ENCODE measurements at regions not wholly inside any gene's neighbourhood (a gene's known extent, or its start where the extent isn't known, plus 50 kb on each side); places are given as distances from the start of the nearest gene placed in this dataset.
"Not testable (repeated sequence)": the region's sequence is repeated elsewhere in the genome, so short reads cannot be mapped to it uniquely, and the experiment has no call there.

DNA sequence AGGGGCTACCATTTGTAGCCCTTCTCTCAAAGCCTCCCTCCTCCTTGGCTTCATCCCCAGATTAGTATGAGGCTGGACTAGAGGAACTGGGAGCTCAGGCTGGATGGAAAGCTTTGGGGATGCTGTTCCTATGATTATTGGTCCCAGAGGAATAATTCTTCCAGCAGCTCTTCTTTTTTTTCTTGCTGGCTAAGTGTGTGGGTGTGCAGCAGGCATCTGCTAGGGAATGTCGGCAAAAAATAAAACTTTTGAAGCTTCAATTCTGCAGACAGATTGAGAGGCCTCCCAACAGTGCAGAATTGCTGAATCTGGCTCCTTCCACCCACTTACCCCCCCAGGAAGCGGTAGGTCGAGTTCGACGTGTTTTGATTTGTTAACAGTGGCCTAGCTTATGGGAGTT lies 138.5 kb upstream of the ANKRD28 start:
- Histone ChIP-seq H3K4me1 (ENCODE audit: insufficient read depth, insufficient read length) (no peaks in the 10 kb centered on the region), H3K9ac (ENCODE audit: insufficient read length, low read depth) (no peak overlapping the region), H3K4me3 (ENCODE audit: insufficient read length, low read depth) (no peak overlapping the region), H3K9me3 (ENCODE audit: insufficient read depth, low read length) (peaks cover 3% of the 10 kb centered on the region; the same call in 1 of the 2 replicates), H3K27me3 (ENCODE audit: insufficient read depth, insufficient read length) (no peaks in the 10 kb centered on the region), H3K36me3 (ENCODE audit: insufficient read depth, insufficient read length, low read length) (no peaks in the 10 kb centered on the region)
- no peak for DNase-seq (ENCODE audit: low read depth, low spot score)
- TF ChIP-seq ZNF274 (IDR thresholded peaks at IDR 0.05; ENCODE audit: low read depth, low read length) (no peak), SUZ12 (IDR thresholded peaks at IDR 0.05; ENCODE audit: extremely low read depth, insufficient read depth, insufficient read length) (no peak), YY1 (IDR thresholded peaks at IDR 0.05; ENCODE audit: insufficient read depth, insufficient read length) (no peak)

GRCh38 chr3:15940641-15941040 lies 142.9 kb upstream of the ANKRD28 start:
- DNase-seq (ENCODE audit: low read depth, low spot score): no peak
- Histone ChIP-seq H3K4me1 (ENCODE audit: insufficient read depth, insufficient read length) (no peaks in the 10 kb centered on the region), H3K36me3 (ENCODE audit: insufficient read depth, insufficient read length, low read length) (no peaks in the 10 kb centered on the region), H3K9ac (ENCODE audit: insufficient read length, low read depth) (no peak overlapping the region), H3K9me3 (ENCODE audit: insufficient read depth, low read length) (peaks cover 5% of the 10 kb centered on the region; the same call in 1 of the 2 replicates), H3K27me3 (ENCODE audit: insufficient read depth, insufficient read length) (no peaks in the 10 kb centered on the region), H3K4me3 (ENCODE audit: insufficient read length, low read depth) (no peak overlapping the region)
- TF ChIP-seq YY1 (IDR thresholded peaks at IDR 0.05; ENCODE audit: insufficient read depth, insufficient read length) (no peak), ZNF274 (IDR thresholded peaks at IDR 0.05; ENCODE audit: low read depth, low read length) (no peak), SUZ12 (IDR thresholded peaks at IDR 0.05; ENCODE audit: extremely low read depth, insufficient read depth, insufficient read length) (no peak)

- H3K9me3 ChIP-seq (ENCODE audit: insufficient read depth, low read length); H3K4me3 ChIP-seq (ENCODE audit: insufficient read length, low read depth); H3K36me3 ChIP-seq (ENCODE audit: insufficient read depth, insufficient read length, low read length); H3K9ac ChIP-seq (ENCODE audit: insufficient read length, low read depth); DNase-seq (ENCODE audit: low read depth, low spot score); H3K4me1 ChIP-seq (ENCODE audit: insufficient read depth, insufficient read length); H3K27me3 ChIP-seq (ENCODE audit: insufficient read depth, insufficient read length): not testable (repeated sequence)
Observed at GRCh38 chr3:15941457-15941856, 143.7 kb upstream of the ANKRD28 start.

GRCh38 chr3:15941958-15942357 lies 144.2 kb upstream of the ANKRD28 start:
- no peak overlapping the region for H3K4me3 ChIP-seq (ENCODE audit: insufficient read length, low read depth)
- no peaks in the 10 kb centered on the region for H3K36me3 ChIP-seq (ENCODE audit: insufficient read depth, insufficient read length, low read length)
- H3K9me3 ChIP-seq (ENCODE audit: insufficient read depth, low read length): peaks cover 5% of the 10 kb centered on the region; the same call in 1 of the 2 replicates
- no peak for TF ChIP-seq SUZ12 (IDR thresholded peaks at IDR 0.05; ENCODE audit: extremely low read depth, insufficient read depth, insufficient read length)
- no peak for TF ChIP-seq YY1 (IDR thresholded peaks at IDR 0.05; ENCODE audit: insufficient read depth, insufficient read length)
- TF ChIP-seq ZNF274 (IDR thresholded peaks at IDR 0.05; ENCODE audit: low read depth, low read length): no peak
- DNase-seq (ENCODE audit: low read depth, low spot score): no peak
- no peak overlapping the region for H3K9ac ChIP-seq (ENCODE audit: insufficient read length, low read depth)
- H3K4me1 ChIP-seq (ENCODE audit: insufficient read depth, insufficient read length): no peaks in the 10 kb centered on the region
- no peaks in the 10 kb centered on the region for H3K27me3 ChIP-seq (ENCODE audit: insufficient read depth, insufficient read length)

DNA sequence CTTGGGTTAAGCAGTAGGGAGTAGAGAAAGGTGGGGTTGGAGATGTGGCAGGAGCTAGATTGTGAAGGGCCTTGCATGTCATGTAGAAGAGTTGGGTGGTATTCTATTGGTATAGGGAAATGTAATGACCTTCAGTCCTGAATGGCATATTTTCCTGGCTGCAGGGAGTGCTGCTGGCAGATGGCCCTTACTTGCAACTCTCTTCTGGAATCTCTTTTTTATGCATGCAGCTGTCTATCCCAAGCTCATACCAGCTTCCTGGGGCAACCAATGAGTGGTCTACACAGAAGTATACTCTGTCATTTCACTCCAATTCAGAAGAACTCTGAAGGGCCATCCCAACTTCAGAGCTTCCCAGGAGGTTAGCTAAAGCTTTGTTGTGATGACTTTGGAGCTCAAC lies 144.7 kb upstream of the ANKRD28 start:
- TF ChIP-seq SUZ12 (IDR thresholded peaks at IDR 0.05; ENCODE audit: extremely low read depth, insufficient read depth, insufficient read length) (no peak), YY1 (IDR thresholded peaks at IDR 0.05; ENCODE audit: insufficient read depth, insufficient read length) (no peak), ZNF274 (IDR thresholded peaks at IDR 0.05; ENCODE audit: low read depth, low read length) (no peak)
- peaks cover 5% of the 10 kb centered on the region; the same call in 1 of the 2 replicates for H3K9me3 ChIP-seq (ENCODE audit: insufficient read depth, low read length)
- DNase-seq (ENCODE audit: low read depth, low spot score): no peak
- H3K4me3 ChIP-seq (ENCODE audit: insufficient read length, low read depth): no peak overlapping the region
- H3K4me1 ChIP-seq (ENCODE audit: insufficient read depth, insufficient read length): no peaks in the 10 kb centered on the region
- H3K27me3 ChIP-seq (ENCODE audit: insufficient read depth, insufficient read length): no peaks in the 10 kb centered on the region
- no peaks in the 10 kb centered on the region for H3K36me3 ChIP-seq (ENCODE audit: insufficient read depth, insufficient read length, low read length)
- H3K9ac ChIP-seq (ENCODE audit: insufficient read length, low read depth): no peak overlapping the region

GRCh38 chr3:15942936-15943335 lies 145.2 kb upstream of the ANKRD28 start:
- no peak overlapping the region for H3K9ac ChIP-seq (ENCODE audit: insufficient read length, low read depth)
- no peaks in the 10 kb centered on the region for H3K27me3 ChIP-seq (ENCODE audit: insufficient read depth, insufficient read length)
- no peaks in the 10 kb centered on the region for H3K36me3 ChIP-seq (ENCODE audit: insufficient read depth, insufficient read length, low read length)
- H3K9me3 ChIP-seq (ENCODE audit: insufficient read depth, low read length): peaks cover 5% of the 10 kb centered on the region; the same call in 1 of the 2 replicates
- TF ChIP-seq ZNF274 (IDR thresholded peaks at IDR 0.05; ENCODE audit: low read depth, low read length): no peak
- no peak for TF ChIP-seq YY1 (IDR thresholded peaks at IDR 0.05; ENCODE audit: insufficient read depth, insufficient read length)
- no peak for TF ChIP-seq SUZ12 (IDR thresholded peaks at IDR 0.05; ENCODE audit: extremely low read depth, insufficient read depth, insufficient read length)
- H3K4me1 ChIP-seq (ENCODE audit: insufficient read depth, insufficient read length): no peaks in the 10 kb centered on the region
- H3K4me3 ChIP-seq (ENCODE audit: insufficient read length, low read depth): no peak overlapping the region
- DNase-seq (ENCODE audit: low read depth, low spot score): no peak

- no peak for DNase-seq (ENCODE audit: low read depth, low spot score)
- Histone ChIP-seq H3K4me1 (ENCODE audit: insufficient read depth, insufficient read length) (no peaks in the 10 kb centered on the region), H3K27me3 (ENCODE audit: insufficient read depth, insufficient read length) (no peaks in the 10 kb centered on the region), H3K4me3 (ENCODE audit: insufficient read length, low read depth) (no peak overlapping the region), H3K9me3 (ENCODE audit: insufficient read depth, low read length) (no peaks in the 10 kb centered on the region), H3K36me3 (ENCODE audit: insufficient read depth, insufficient read length, low read length) (no peaks in the 10 kb centered on the region), H3K9ac (ENCODE audit: insufficient read length, low read depth) (no peak overlapping the region)
- TF ChIP-seq ZNF274 (IDR thresholded peaks at IDR 0.05; ENCODE audit: low read depth, low read length): no peak
- TF ChIP-seq SUZ12 (IDR thresholded peaks at IDR 0.05; ENCODE audit: extremely low read depth, insufficient read depth, insufficient read length): no peak
- TF ChIP-seq YY1 (IDR thresholded peaks at IDR 0.05; ENCODE audit: insufficient read depth, insufficient read length): no peak
Observed at GRCh38 chr3:15948388-15948787, 150.6 kb upstream of the ANKRD28 start.
